SK-N-SH treated with all-trans-retinoic acid at 6 μM for 48 hours (cell line): ENCODE measurements at regions not wholly inside any gene's neighbourhood (a gene's known extent, or its start where the extent isn't known, plus 50 kb on each side); places are given as distances from the start of the nearest gene placed in this dataset.

ENCODE experiments used
- CREB5 ChIP-seq: fragments of 250-450 bp; sonication (Bioruptor Pico); IDR thresholded peaks from 2 replicates; pipeline ENCODE4 v1.5.1; 2020; ENCODE audit warnings: low read depth, mild to moderate bottlenecking, moderate library complexity
- GLIS3 ChIP-seq: fragments of 250-450 bp; sonication (Bioruptor Pico); IDR thresholded peaks from 2 replicates; pipeline ENCODE4 v1.5.0; 2020; ENCODE audit warnings: mild to moderate bottlenecking, moderate library complexity
- ZNF8 ChIP-seq: fragments of 450-650 bp; formaldehyde crosslinking; IDR thresholded peaks from 2 replicates; pipeline ENCODE4 v1.5.0; 2020; ENCODE audit warnings: mild to moderate bottlenecking, moderate library complexity
- TF ChIP-seq, protein P1 (sequence below): fragments of 250-450 bp; sonication (Bioruptor Pico); IDR thresholded peaks from 2 replicates; pipeline ENCODE4 v1.8.0; 2020; ENCODE audit warnings: mild to moderate bottlenecking, moderate library complexity, borderline replicate concordance

- TF ChIP-seq, protein P1, sequence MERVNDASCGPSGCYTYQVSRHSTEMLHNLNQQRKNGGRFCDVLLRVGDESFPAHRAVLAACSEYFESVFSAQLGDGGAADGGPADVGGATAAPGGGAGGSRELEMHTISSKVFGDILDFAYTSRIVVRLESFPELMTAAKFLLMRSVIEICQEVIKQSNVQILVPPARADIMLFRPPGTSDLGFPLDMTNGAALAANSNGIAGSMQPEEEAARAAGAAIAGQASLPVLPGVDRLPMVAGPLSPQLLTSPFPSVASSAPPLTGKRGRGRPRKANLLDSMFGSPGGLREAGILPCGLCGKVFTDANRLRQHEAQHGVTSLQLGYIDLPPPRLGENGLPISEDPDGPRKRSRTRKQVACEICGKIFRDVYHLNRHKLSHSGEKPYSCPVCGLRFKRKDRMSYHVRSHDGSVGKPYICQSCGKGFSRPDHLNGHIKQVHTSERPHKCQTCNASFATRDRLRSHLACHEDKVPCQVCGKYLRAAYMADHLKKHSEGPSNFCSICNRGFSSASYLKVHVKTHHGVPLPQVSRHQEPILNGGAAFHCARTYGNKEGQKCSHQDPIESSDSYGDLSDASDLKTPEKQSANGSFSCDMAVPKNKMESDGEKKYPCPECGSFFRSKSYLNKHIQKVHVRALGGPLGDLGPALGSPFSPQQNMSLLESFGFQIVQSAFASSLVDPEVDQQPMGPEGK (CRISPR knock-in tag) = no peak
- no peak for TF ChIP-seq ZNF8
- TF ChIP-seq CREB5 (CRISPR knock-in tag) = no peak
- no peak for TF ChIP-seq GLIS3 (CRISPR knock-in tag)
Observed at GRCh38 chr21:36246080-36246631, 73.8 kb upstream of the MORC3 start.
